Thyroid gland (tissue), 4 donors: ENCODE measurements at regions not wholly inside any gene's neighbourhood (a gene's known extent, or its start where the extent isn't known, plus 50 kb on each side); places are given as distances from the start of the nearest gene placed in this dataset.

Source experiments
- POLR2A ChIP-seq, 2 donors: fragments of 450-650 bp; IDR thresholded peaks; one replicate each; pipeline ENCODE4 v1.6.1; 2017; ENCODE audit warnings: antibody characterized with exemption in 2 of 2, mild to moderate bottlenecking in 2 of 2, moderate library complexity in 1 of 2
- TF ChIP-seq, protein P1 (sequence below), 6 experiments: fragments of 200-600 bp in 3 of 6; fragments of 450-650 bp in 3 of 6; sonication (generic) in 3 of 6; IDR thresholded peaks; one replicate each; pipeline ENCODE4 v1.5.1; 2016 to 2019; ENCODE audit warnings: antibody characterized with exemption in 6 of 6, mild to moderate bottlenecking in 2 of 6, inconsistent platforms in 1 of 6, moderate library complexity in 1 of 6

DNA sequence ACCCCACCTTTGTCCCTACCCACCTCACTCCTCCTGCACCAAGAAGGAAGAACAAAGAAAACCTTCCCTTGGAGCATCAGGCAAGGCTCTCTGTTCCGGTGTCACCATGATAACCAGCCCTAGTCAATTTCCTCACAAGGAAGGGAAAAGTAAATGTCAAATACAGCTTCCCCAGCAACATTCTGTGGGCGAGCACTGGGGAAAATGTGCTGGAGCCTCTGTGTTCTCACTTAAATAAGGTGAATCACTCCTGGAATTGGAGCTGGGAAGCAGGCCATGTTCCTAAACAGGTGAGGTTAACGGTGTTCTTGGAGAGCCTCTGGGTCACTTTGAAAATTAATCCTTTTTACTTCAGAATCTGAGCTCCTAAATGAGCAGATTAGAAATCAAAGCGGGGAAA is 427.9 kb upstream of the ERCC4 start:
- no peak for TF ChIP-seq POLR2A (IDR thresholded peaks at IDR 0.05)
- TF ChIP-seq, protein P1, sequence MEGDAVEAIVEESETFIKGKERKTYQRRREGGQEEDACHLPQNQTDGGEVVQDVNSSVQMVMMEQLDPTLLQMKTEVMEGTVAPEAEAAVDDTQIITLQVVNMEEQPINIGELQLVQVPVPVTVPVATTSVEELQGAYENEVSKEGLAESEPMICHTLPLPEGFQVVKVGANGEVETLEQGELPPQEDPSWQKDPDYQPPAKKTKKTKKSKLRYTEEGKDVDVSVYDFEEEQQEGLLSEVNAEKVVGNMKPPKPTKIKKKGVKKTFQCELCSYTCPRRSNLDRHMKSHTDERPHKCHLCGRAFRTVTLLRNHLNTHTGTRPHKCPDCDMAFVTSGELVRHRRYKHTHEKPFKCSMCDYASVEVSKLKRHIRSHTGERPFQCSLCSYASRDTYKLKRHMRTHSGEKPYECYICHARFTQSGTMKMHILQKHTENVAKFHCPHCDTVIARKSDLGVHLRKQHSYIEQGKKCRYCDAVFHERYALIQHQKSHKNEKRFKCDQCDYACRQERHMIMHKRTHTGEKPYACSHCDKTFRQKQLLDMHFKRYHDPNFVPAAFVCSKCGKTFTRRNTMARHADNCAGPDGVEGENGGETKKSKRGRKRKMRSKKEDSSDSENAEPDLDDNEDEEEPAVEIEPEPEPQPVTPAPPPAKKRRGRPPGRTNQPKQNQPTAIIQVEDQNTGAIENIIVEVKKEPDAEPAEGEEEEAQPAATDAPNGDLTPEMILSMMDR (IDR thresholded peaks at IDR 0.05), result no peak
